ENCODE measurements at regions not wholly inside any gene's neighbourhood (a gene's known extent, or its start where the extent isn't known, plus 50 kb on each side); places are given as distances from the start of the nearest gene placed in this dataset.

DNA sequence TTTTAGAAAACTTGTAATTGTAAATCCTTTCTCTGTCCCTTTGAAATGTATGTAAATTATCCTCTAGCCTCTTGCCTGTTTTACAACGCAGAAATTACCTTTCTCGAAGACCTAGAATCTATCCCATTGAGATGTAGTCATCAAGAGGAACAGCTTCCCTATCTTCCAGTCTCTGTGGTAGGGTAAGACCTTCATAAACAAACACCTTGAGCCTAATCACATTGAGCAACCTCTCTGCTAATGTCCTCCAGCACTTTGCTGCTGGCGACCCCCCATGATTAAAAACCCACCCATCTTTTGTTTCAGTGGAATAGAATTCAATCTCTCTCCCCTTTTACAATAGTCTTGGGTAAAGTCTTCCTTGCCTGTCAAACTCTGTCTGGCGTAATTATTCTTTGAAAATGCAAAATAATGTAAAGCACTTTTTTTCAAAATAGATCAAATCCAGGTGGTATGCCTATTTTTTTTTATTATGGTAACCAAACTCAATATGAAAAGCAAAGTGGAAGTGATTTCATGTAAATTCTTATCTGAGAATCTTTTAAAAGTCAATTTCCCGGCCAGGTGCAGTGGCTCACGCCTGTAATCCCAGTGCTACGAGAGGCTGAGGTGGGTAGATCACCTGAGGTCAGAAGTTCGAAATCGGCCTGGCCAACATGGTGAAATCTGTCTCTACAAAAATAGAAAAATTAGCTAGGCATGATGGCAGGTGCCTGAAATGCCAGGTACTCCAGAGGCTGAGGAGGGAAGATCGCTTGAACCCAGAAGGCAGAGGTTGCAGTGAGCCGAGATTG is 237.9 kb downstream of the GRXCR1 start:
- no peak overlapping the region for H3K27ac ChIP-seq
- no peak overlapping the region for H3K4me3 ChIP-seq
- no peaks in the 10 kb centered on the region for H3K9me3 ChIP-seq
- ATAC-seq (ENCODE audit: insufficient number of reproducible peaks, low FRiP score, low read depth) (no peak), DNase-seq (ENCODE audit: low spot score) (no peak)
- no peaks in the 10 kb centered on the region for H3K27me3 ChIP-seq (replicated peaks; ENCODE audit: insufficient read depth)
- no peaks in the 10 kb centered on the region for H3K4me1 ChIP-seq (ENCODE audit: control insufficient read depth in 1 of 2, low read depth in 2 of 2)
- H3K36me3 ChIP-seq = no peaks in the 10 kb centered on the region
- no peak for TF ChIP-seq CTCF (IDR thresholded peaks at IDR 0.05)

- DNase-seq (ENCODE audit: low spot score) = no peak
- Histone ChIP-seq H3K27ac (no peak overlapping the region), H3K27me3 (replicated peaks; ENCODE audit: insufficient read depth) (no peaks in the 10 kb centered on the region), H3K9me3 (no peaks in the 10 kb centered on the region), H3K4me1 (ENCODE audit: control insufficient read depth in 1 of 2, low read depth in 2 of 2) (no peaks in the 10 kb centered on the region), H3K36me3 (no peaks in the 10 kb centered on the region), H3K4me3 (no peak overlapping the region)
- peak; percentile 66 for TF ChIP-seq CTCF (IDR thresholded peaks at IDR 0.05)
- ATAC-seq (ENCODE audit: insufficient number of reproducible peaks, low FRiP score, low read depth) = no peak
Measured at GRCh38 chr4:43132010-43132582, 239.6 kb downstream of the GRXCR1 start.

GRCh38 chr4:43133566-43133965 is 241.1 kb downstream of the GRXCR1 start:
- ATAC-seq (ENCODE audit: insufficient number of reproducible peaks, low FRiP score, low read depth) (no peak), DNase-seq (ENCODE audit: low spot score) (no peak)
- H3K36me3 ChIP-seq = no peaks in the 10 kb centered on the region
- no peaks in the 10 kb centered on the region for H3K9me3 ChIP-seq
- H3K4me1 ChIP-seq (ENCODE audit: control insufficient read depth in 1 of 2, low read depth in 2 of 2) = no peaks in the 10 kb centered on the region
- TF ChIP-seq CTCF (IDR thresholded peaks at IDR 0.05) = no peak
- H3K27ac ChIP-seq = no peak overlapping the region
- no peaks in the 10 kb centered on the region for H3K27me3 ChIP-seq (replicated peaks; ENCODE audit: insufficient read depth)
- no peak overlapping the region for H3K4me3 ChIP-seq

DNA sequence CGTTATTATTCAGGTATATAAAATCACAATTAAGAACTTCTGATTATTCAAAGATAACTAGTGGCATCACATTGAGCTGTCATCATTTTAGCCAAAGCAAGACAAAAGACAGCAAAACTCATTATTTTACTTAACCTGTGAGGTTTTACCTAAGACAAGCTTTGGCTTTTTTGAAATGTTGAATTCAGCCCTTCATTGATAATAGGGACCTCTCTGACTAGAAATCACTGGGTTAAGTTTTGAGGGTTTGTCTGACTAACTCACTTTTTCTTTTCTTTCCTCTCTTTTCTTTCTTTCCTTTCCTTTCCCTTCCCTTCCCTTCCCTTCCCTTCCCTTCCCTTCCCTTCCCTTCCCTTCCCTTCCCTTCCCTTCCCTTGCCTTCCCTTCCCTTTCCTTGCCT is 244.2 kb downstream of the GRXCR1 start:
- no peak overlapping the region for H3K4me3 ChIP-seq
- no peak for TF ChIP-seq CTCF (IDR thresholded peaks at IDR 0.05)
- DNase-seq (ENCODE audit: low spot score) = no peak
- H3K9me3 ChIP-seq = no peaks in the 10 kb centered on the region
- H3K4me1 ChIP-seq (ENCODE audit: control insufficient read depth in 1 of 2, low read depth in 2 of 2) = no peaks in the 10 kb centered on the region
- H3K36me3 ChIP-seq = no peaks in the 10 kb centered on the region
- no peaks in the 10 kb centered on the region for H3K27me3 ChIP-seq (replicated peaks; ENCODE audit: insufficient read depth)
- ATAC-seq (ENCODE audit: insufficient number of reproducible peaks, low FRiP score, low read depth) = no peak
- no peak overlapping the region for H3K27ac ChIP-seq

GRCh38 chr4:43146198-43146597 is 253.7 kb downstream of the GRXCR1 start:
- Histone ChIP-seq H3K4me1 (ENCODE audit: control insufficient read depth in 1 of 2, low read depth in 2 of 2) (no peaks in the 10 kb centered on the region), H3K4me3 (no peak overlapping the region), H3K36me3 (no peaks in the 10 kb centered on the region), H3K27me3 (replicated peaks; ENCODE audit: insufficient read depth) (no peaks in the 10 kb centered on the region), H3K27ac (no peak overlapping the region), H3K9me3 (no peaks in the 10 kb centered on the region)
- TF ChIP-seq CTCF (IDR thresholded peaks at IDR 0.05) = no peak
- DNase-seq (ENCODE audit: low spot score) (no peak), ATAC-seq (ENCODE audit: insufficient number of reproducible peaks, low FRiP score, low read depth) (no peak)
